Colon (tissue), 2 donors: ENCODE measurements at regions not wholly inside any gene's neighbourhood (a gene's known extent, or its start where the extent isn't known, plus 50 kb on each side); places are given as distances from the start of the nearest gene placed in this dataset.

Experiments
- FAIRE-seq: peaks from 2 replicates; lab custom pipeline; 2012; peaks lifted over from hg19 to GRCh38; lab: Jason Lieb, UNC
- donor health status: control.
- donor health status: control.

DNA sequence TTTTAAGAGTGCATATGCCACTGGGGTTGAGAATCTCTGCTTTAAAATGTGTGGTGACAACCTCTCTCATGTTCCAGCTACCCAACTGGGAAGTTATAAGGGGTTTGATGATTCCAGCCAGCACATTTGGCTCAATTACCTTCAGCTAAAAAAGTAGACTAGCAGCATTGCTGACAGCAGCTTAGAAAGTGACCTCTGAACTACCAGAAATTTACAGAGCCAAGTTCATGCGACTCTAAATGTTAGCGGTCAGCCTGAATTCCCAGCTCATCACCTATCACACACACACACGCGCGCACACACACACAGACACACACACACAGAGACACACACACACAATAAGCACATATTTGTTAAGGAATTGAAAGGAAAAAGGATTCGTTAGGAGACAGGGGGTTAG lies 377.5 kb downstream of the TMEM167A start:
- FAIRE-seq, result no peak

- FAIRE-seq, result no peak
These were observed 379.2 kb downstream of the TMEM167A start for GRCh38 chr5:82698026-82698425.

GRCh38 chr5:82694711-82695285 lies 382.4 kb downstream of the TMEM167A start:
- FAIRE-seq, result no peak

GRCh38 chr5:82692826-82693225 lies 384.4 kb downstream of the TMEM167A start:
- no peak for FAIRE-seq

DNA sequence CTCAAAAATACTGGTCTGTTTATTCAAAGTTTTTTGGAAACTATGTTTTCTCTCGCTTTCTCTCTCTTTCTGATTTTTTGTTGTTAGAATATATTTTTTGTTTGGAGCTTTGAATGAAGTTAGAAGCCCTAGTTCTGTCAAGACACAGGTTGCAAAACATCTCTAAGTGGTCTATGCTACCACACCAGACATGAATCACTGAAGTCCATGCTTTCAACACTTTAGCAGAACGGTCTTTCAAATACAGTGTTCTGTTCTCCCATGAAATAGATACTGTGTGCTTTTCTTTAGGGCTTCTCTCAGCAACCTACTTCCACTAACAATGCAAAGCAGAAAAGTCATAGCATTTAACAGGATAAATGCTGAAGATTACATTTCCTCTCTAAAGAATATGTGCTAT lies 392.5 kb downstream of the TMEM167A start:
- no peak for FAIRE-seq

- no peak for FAIRE-seq
These were observed 393.0 kb downstream of the TMEM167A start for GRCh38 chr5:82684165-82684564.

GRCh38 chr5:82679660-82680059 lies 397.5 kb downstream of the TMEM167A start:
- no peak for FAIRE-seq

DNA sequence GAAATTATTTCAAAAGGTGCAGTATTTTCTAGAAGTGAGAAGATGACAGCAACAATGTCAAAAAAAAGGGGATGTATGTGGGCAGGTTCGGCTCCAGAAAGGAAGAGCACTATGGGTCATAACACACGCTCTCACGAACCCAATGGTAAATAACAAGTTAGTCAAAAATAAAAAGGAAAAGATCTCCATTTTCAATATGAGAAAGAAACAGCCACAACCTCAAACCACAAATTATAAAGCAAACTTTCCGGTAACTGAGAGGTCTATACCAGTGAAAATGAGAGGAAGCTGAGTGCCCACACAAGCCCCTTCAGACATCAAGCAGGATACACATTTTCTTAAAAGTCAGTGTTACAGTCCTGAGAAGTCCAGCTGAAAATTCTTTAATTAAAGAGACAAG lies 398.5 kb upstream of the RPS23 start:
- FAIRE-seq, result no peak

DNA sequence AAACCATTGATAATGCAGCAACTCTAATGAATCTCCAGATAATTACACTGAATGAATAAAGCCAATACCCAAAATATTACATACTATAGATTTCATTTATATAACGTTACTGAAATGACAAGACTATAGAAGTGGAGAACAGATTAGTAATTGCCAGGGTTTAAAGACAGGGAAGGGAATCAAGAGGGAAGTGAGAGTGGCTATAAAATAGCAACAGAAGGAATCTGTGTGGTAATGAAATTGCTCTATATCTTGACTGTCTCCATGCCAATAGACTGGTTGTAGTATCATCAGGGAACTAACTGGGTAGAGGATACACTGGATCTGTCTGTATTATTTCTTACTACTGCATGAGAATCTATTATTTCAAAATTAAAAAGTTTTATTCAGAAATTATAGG lies 396.5 kb upstream of the RPS23 start:
- FAIRE-seq, result no peak

GRCh38 chr5:82673057-82673809 lies 395.1 kb upstream of the RPS23 start:
- FAIRE-seq, result no peak

DNA sequence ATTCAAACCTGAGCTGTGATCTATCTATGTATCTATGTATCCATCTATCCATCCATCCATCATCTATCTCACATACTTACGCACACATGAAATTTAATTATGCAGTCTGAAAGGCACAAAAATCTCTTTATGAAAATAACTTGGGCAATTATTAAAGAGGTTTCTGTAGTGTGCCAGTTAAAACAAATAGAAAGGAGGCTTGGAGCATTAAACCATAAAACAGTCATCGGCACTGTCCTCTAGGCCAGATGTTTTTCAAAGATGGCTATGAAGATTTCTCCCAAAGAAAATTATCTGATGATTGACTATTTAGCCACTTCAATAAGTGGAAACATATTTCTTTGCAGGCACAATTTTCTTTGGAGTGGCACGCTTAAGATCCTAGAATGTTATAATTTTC lies 392.5 kb upstream of the RPS23 start:
- no peak for FAIRE-seq

DNA sequence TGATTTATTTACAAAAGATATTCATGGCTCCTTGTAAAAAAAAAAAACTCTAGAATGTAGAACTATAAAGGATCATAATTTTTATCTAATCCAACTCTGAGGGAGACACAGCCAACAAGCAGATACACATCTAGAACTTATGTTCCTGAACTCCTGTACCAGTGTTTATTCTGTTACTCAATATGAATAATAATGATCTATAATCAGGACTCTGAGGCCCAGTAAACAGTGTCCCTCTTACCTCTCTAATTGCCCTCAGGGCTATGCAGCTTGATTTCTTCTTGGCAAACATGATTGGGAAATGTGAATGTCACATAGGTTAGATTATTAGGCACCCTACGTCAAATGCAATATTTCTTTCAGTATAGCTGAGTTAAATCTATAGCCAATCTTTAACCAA lies 391.6 kb upstream of the RPS23 start:
- FAIRE-seq, result no peak

- no peak for FAIRE-seq
These were observed 388.2 kb upstream of the RPS23 start for GRCh38 chr5:82666312-82666711.

- no peak for FAIRE-seq
These were observed 386.6 kb upstream of the RPS23 start for GRCh38 chr5:82664732-82665131.

DNA sequence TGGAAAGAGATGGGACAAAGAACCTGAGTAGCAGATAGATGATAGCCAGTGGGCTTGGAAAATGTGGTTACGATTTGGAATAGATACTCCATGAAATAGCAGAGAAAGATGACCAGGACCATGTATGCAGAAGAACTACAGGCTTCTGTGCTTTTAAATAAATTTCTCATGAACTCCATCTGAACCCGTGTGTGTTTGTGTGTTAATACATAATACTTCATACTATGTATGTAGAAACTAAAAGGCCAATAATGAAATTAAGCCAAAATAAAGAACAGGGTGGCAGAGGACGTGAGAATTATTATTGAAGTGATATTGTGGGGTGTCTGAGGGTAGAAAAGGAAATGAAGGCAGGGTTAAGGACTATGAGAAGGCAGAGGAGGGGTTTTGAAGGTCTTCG lies 385.1 kb upstream of the RPS23 start:
- FAIRE-seq, result no peak

GRCh38 chr5:82662340-82662739 lies 384.2 kb upstream of the RPS23 start:
- no peak for FAIRE-seq

GRCh38 chr5:82661933-82662332 lies 383.8 kb upstream of the RPS23 start:
- no peak for FAIRE-seq

GRCh38 chr5:82661462-82661861 lies 383.3 kb upstream of the RPS23 start:
- no peak for FAIRE-seq

DNA sequence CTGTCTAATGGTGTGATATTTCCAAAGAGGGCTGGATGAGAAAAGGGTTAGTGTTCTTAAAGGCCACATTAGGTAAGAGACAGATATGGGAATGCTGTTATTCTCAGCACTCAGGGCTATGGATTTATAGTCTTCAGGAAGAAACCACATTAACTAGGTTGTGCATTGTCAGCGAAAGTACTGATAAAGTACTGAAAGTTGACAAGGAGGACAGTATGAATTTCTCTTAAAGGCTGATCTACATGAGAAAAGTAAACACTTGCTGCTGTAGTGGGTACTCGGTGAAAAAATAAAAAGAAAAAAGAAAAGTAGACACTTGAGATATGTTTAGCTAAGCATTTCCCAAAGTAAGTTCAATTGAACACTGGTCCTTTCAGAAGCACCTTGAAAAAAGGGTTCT lies 381.0 kb upstream of the RPS23 start:
- no peak for FAIRE-seq

GRCh38 chr5:82657033-82657699 lies 379.0 kb upstream of the RPS23 start:
- FAIRE-seq, result no peak

GRCh38 chr5:82656341-82656761 lies 378.2 kb upstream of the RPS23 start:
- FAIRE-seq, result no peak

DNA sequence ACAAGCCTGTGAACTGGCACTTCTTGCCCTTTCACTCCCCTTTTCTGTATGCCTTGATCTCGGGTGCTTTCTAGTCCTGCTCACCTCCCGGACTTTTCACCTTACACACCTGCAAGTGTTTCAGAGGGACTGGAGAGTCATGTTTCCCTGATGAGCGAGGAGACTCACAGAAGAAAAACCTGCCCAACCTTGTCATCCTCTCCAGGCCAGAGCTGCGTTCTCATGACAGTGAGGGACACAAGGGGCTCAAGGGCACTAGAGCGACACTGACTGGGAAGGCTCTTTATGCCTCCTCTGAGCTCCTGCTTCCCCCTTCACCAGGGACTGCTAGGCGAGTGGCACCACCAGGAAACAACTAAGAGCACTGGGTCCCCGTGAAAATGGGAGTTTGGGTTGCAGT lies 376.9 kb upstream of the RPS23 start:
- no peak for FAIRE-seq

GRCh38 chr5:82649943-82650342 lies 371.8 kb upstream of the RPS23 start:
- no peak for FAIRE-seq

GRCh38 chr5:82644766-82645165 lies 366.6 kb upstream of the RPS23 start:
- no peak for FAIRE-seq
